22Rv1 (cell line): ENCODE measurements at regions not wholly inside any gene's neighbourhood (a gene's known extent, or its start where the extent isn't known, plus 50 kb on each side); places are given as distances from the start of the nearest gene placed in this dataset.

Experiments used
- ZFX ChIP-seq: fragments of 450-650 bp; IDR thresholded peaks from 2 replicates; pipeline ENCODE4 v1.6.1; 2017; ENCODE audit warnings: antibody characterized with exemption, borderline replicate concordance
- TF ChIP-seq, protein P1 (sequence below): fragments of 450-650 bp; IDR thresholded peaks from 2 replicates; pipeline ENCODE4 v1.5.1; 2017; ENCODE audit warnings: mild to moderate bottlenecking

DNA sequence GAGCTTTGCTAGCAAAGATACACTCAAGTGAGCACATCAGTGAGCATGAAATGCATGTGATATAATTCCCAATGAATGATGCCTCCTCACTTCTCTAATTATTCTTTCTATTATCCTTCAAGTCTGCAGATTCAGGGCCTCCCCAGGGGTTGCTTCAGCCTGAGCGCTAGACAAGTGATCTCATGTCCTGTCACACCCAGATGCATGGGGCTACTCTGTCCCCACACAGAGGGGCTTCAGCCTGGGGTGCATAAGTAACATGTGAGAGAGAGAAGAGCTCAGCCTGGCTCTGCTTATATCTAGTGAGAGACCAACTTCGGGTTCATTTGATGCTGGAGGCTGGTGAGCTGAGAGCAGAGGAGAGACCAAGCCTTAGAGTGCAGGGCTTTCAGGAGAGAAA, 85.2 kb downstream of the VPREB1 start:
- TF ChIP-seq, protein P1, sequence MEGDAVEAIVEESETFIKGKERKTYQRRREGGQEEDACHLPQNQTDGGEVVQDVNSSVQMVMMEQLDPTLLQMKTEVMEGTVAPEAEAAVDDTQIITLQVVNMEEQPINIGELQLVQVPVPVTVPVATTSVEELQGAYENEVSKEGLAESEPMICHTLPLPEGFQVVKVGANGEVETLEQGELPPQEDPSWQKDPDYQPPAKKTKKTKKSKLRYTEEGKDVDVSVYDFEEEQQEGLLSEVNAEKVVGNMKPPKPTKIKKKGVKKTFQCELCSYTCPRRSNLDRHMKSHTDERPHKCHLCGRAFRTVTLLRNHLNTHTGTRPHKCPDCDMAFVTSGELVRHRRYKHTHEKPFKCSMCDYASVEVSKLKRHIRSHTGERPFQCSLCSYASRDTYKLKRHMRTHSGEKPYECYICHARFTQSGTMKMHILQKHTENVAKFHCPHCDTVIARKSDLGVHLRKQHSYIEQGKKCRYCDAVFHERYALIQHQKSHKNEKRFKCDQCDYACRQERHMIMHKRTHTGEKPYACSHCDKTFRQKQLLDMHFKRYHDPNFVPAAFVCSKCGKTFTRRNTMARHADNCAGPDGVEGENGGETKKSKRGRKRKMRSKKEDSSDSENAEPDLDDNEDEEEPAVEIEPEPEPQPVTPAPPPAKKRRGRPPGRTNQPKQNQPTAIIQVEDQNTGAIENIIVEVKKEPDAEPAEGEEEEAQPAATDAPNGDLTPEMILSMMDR, result no peak
- no peak for TF ChIP-seq ZFX
